H1 (cell line): ENCODE measurements at regions not wholly inside any gene's neighbourhood (a gene's known extent, or its start where the extent isn't known, plus 50 kb on each side); places are given as distances from the start of the nearest gene placed in this dataset.

Source experiments
- CTCF ChIA-PET: fragments of 300-600 bp; sonication (Branson Sonifier 250); formaldehyde crosslinking; loops from one replicate; lab custom pipeline; 2021; ENCODE audit not compliant: partially characterized antibody; lab: Charles Lee
- POLR2A ChIA-PET: fragments of 300-600 bp; sonication (Branson Sonifier 250); formaldehyde crosslinking; loops from one replicate; lab custom pipeline; 2021; ENCODE audit warnings: inconsistent platforms; ENCODE audit not compliant: partially characterized antibody; lab: Charles Lee
- DNase-seq, 2 experiments: peaks; one replicate each; pipeline versions ENCODE4 v3.0.0 to v3.0.0-alpha.2; 2010 to 2022; ENCODE audit warnings: low spot score in 2 of 2, low read depth in 1 of 2, mixed read lengths in 1 of 2
- FAIRE-seq: peaks from 2 replicates; lab custom pipeline; 2011; peaks lifted over from hg19 to GRCh38; lab: Jason Lieb, UNC
- H2AFZ ChIP-seq: 2 replicates; pipeline ENCODE4 v1.8.1; 2012; ENCODE audit warnings: low read length, inconsistent platforms
- H2AK5ac ChIP-seq: 2 replicates; pipeline ENCODE4 v1.6.1; 2013; ENCODE audit warnings: low read depth, low read length
- H2BK120ac ChIP-seq: replicated peaks from 2 replicates; pipeline ENCODE3; 2013; ENCODE audit warnings: low read depth, low read length, inconsistent platforms
- H2BK12ac ChIP-seq: 2 replicates; pipeline ENCODE4 v1.6.1; 2013; ENCODE audit warnings: low read depth, low read length
- H2BK15ac ChIP-seq: 2 replicates; pipeline ENCODE4 v1.6.1; 2013; ENCODE audit warnings: low read length
- H2BK20ac ChIP-seq: 2 replicates; pipeline ENCODE4 v1.6.1; 2013; ENCODE audit warnings: low read length
- H2BK5ac ChIP-seq: 2 replicates; pipeline ENCODE4 v1.6.1; 2013; ENCODE audit warnings: low read depth, low read length
- H3K14ac ChIP-seq: 2 replicates; pipeline ENCODE4 v1.6.1; 2013; ENCODE audit warnings: inconsistent platforms; ENCODE audit not compliant: insufficient read length
- H3K18ac ChIP-seq: 2 replicates; pipeline ENCODE4 v1.6.1; 2013; ENCODE audit warnings: low read length; ENCODE audit errors: extremely low read depth
- H3K23ac ChIP-seq: 2 replicates; pipeline ENCODE4 v1.6.1; 2013; ENCODE audit warnings: inconsistent platforms; ENCODE audit not compliant: insufficient read length
- H3K23me2 ChIP-seq: 2 replicates; pipeline ENCODE4 v1.6.1; 2013; ENCODE audit warnings: low read depth, low read length
- H3K27ac ChIP-seq: 2 replicates; pipeline ENCODE4 v1.6.1; 2011; ENCODE audit warnings: low read depth, low read length, inconsistent platforms
- H3K27me3 ChIP-seq, 4 experiments: replicated peaks in 1 of 4; 1 replicate in 1 of 4; 2 replicates in 3 of 4; pipeline versions ENCODE4 v1.6.1 to v1.8.1; 2011 to 2013; ENCODE audit warnings: low read length in 3 of 4, mild to moderate bottlenecking in 3 of 4, inconsistent platforms in 2 of 4, mixed read lengths in 2 of 4, moderate library complexity in 1 of 4; ENCODE audit not compliant: control insufficient read depth in 3 of 4, insufficient read depth in 3 of 4; ENCODE audit errors: extremely low read depth in 1 of 4
- H3K36me3 ChIP-seq, 4 experiments: 2 replicates each; pipeline versions ENCODE4 v1.6.1 to v1.8.1; 2011 to 2013; ENCODE audit warnings: mild to moderate bottlenecking in 4 of 4, low read length in 3 of 4, moderate library complexity in 2 of 4, control low read depth in 1 of 4, inconsistent platforms in 1 of 4; ENCODE audit not compliant: insufficient read depth in 4 of 4, control insufficient read depth in 2 of 4
- H3K4ac ChIP-seq: replicated peaks from 2 replicates; pipeline ENCODE3; 2013; ENCODE audit warnings: low read length, low read depth, mixed read lengths, inconsistent platforms; ENCODE audit not compliant: insufficient read length
- H3K4me1 ChIP-seq, 4 experiments: replicated peaks in 1 of 4; 1 replicate in 1 of 4; 2 replicates in 3 of 4; pipeline versions ENCODE4 v1.6.1 to v1.8.1; 2011 to 2013; ENCODE audit warnings: low read length in 3 of 4, inconsistent platforms in 2 of 4, mixed read lengths in 1 of 4; ENCODE audit not compliant: insufficient read depth in 4 of 4, control insufficient read depth in 3 of 4
- H3K4me2 ChIP-seq, 2 experiments: 2 replicates each; pipeline versions ENCODE4 v1.6.1 to v1.8.1; 2011 to 2013; ENCODE audit warnings: low read depth in 2 of 2, low read length in 2 of 2, control low read depth in 1 of 2, inconsistent platforms in 1 of 2, mild to moderate bottlenecking in 1 of 2; ENCODE audit not compliant: insufficient read depth in 1 of 2
- H3K4me3 ChIP-seq, 4 experiments: fragments of 200-600, 300-600 bp in 1 of 4; sonication (generic), shearing (Covaris generic), sonication (Bioruptor Twin) in 1 of 4; 2 replicates each; pipeline versions ENCODE4 v1.5.1 to v1.8.1; 2011 to 2016; ENCODE audit warnings: low read length in 4 of 4, low read depth in 3 of 4, control low read depth in 2 of 4, inconsistent platforms in 2 of 4, mild to moderate bottlenecking in 2 of 4, mixed read lengths in 1 of 4, moderate library complexity in 1 of 4; ENCODE audit not compliant: insufficient read depth in 2 of 4; ENCODE audit errors: extremely low read depth in 1 of 4
- H3K56ac ChIP-seq: replicated peaks from 2 replicates; pipeline ENCODE3; 2013; ENCODE audit warnings: low read depth, mild to moderate bottlenecking, mixed read lengths, low read length, inconsistent platforms; ENCODE audit not compliant: insufficient read length
- H3K79me1 ChIP-seq: 2 replicates; pipeline ENCODE4 v1.6.1; 2013; ENCODE audit warnings: low read depth, low read length, control low read depth
- H3K79me2 ChIP-seq, 2 experiments: 2 replicates each; pipeline versions ENCODE4 v1.6.1 to v1.8.1; 2012 to 2013; ENCODE audit warnings: low read length in 2 of 2, mild to moderate bottlenecking in 2 of 2, inconsistent platforms in 1 of 2; ENCODE audit not compliant: insufficient read depth in 2 of 2, control insufficient read depth in 1 of 2
- H3K9ac ChIP-seq, 4 experiments: replicated peaks in 1 of 4; 1 replicate in 1 of 4; 2 replicates in 3 of 4; pipeline versions ENCODE4 v1.6.1 to v1.8.1; 2011 to 2013; ENCODE audit warnings: low read depth in 3 of 4, low read length in 3 of 4, control low read depth in 2 of 4, mild to moderate bottlenecking in 2 of 4, moderate library complexity in 2 of 4, inconsistent platforms in 1 of 4; ENCODE audit errors: extremely low read depth in 1 of 4
- H3K9me3 ChIP-seq, 2 experiments: 2 replicates each; pipeline versions ENCODE4 v1.6.1 to v1.8.1; 2012 to 2013; ENCODE audit warnings: mild to moderate bottlenecking in 2 of 2, moderate library complexity in 2 of 2, control low read depth in 1 of 2, inconsistent platforms in 1 of 2, low read depth in 1 of 2, low read length in 1 of 2, mixed read lengths in 1 of 2; ENCODE audit not compliant: insufficient read depth in 2 of 2
- H4K20me1 ChIP-seq, 2 experiments: replicated peaks in 1 of 2; 2 replicates each; pipeline versions ENCODE3 to v1.8.1; 2011 to 2013; ENCODE audit warnings: inconsistent platforms in 2 of 2, low read length in 2 of 2, mild to moderate bottlenecking in 1 of 2; ENCODE audit not compliant: insufficient read depth in 2 of 2, control insufficient read depth in 1 of 2
- H4K5ac ChIP-seq: 2 replicates; pipeline ENCODE4 v1.6.1; 2013; ENCODE audit warnings: low read length, low read depth, mixed read lengths, inconsistent platforms; ENCODE audit not compliant: insufficient read length
- H4K8ac ChIP-seq: 2 replicates; pipeline ENCODE4 v1.8.0; 2013; ENCODE audit warnings: mild to moderate bottlenecking, moderate library complexity, low read length, inconsistent platforms; ENCODE audit not compliant: insufficient read depth; ENCODE audit errors: extremely low read depth
- H4K91ac ChIP-seq: replicated peaks from 2 replicates; pipeline ENCODE3; 2013; ENCODE audit warnings: low read length, mixed read lengths, inconsistent platforms; ENCODE audit not compliant: insufficient read length
- RAD21 ChIP-seq, 2 experiments: IDR thresholded peaks in 1 of 2; conservative IDR thresholded peaks in 1 of 2; 2 replicates each; pipeline ENCODE4 v1.6.1; 2011; ENCODE audit warnings: low read depth in 2 of 2, low read length in 2 of 2, improper control_type of control experiment in 1 of 2, inconsistent platforms in 1 of 2, mild to moderate bottlenecking in 1 of 2, moderate library complexity in 1 of 2
- WGBS, 2 experiments: shearing (Covaris generic) in 1 of 2; methylation state at CpG; one replicate each; pipeline versions ENCODE4 v1.1.6 to v1.1.7; 2013 to 2015; ENCODE audit warnings: low lambda C conversion rate in 2 of 2, mixed read lengths in 2 of 2, inconsistent platforms in 1 of 2, low coverage in 1 of 2, missing lambda C conversion rate in 1 of 2; ENCODE audit not compliant: insufficient replicate concordance in 2 of 2, insufficient coverage in 1 of 2, insufficient read length in 1 of 2; ENCODE audit errors: extremely low coverage in 1 of 2, missing lambda C conversion rate in 1 of 2; 5-methylcytosine and 5-hydroxymethylcytosine counted together

- no peaks in the 10 kb centered on the region for H3K27me3 ChIP-seq
- H3K14ac ChIP-seq, result no peak overlapping the region
- H2BK15ac ChIP-seq, result no peak overlapping the region
- no peak for FAIRE-seq
- no peaks in the 10 kb centered on the region for H3K9me3 ChIP-seq
- no peak overlapping the region for H4K5ac ChIP-seq
- no peaks in the 10 kb centered on the region for H3K36me3 ChIP-seq
- H3K9ac ChIP-seq, result no peak overlapping the region
- no peak overlapping the region for H3K4ac ChIP-seq
- H3K23ac ChIP-seq, result no peak overlapping the region
- H3K4me3 ChIP-seq, result no peak overlapping the region
- CTCF ChIA-PET, result no interaction called here
- H4K8ac ChIP-seq, result no peak overlapping the region
- no peaks in the 10 kb centered on the region for H3K4me1 ChIP-seq
- no peak overlapping the region for H3K27ac ChIP-seq
- H3K79me2 ChIP-seq, result no peaks in the 10 kb centered on the region
- H4K91ac ChIP-seq, result no peak overlapping the region
- H2BK20ac ChIP-seq, result no peak overlapping the region; the same call in 1 of the 2 replicates
- H2AFZ ChIP-seq, result no peak overlapping the region
- no peak overlapping the region for H2BK12ac ChIP-seq
- WGBS, 2 experiments, result 87% methylated on average over 2 of the region's 2 CpGs; no CpG with 5 or more reads in 1 of the 2 experiments
- H3K18ac ChIP-seq, result no peak overlapping the region
- H2BK5ac ChIP-seq, result no peak overlapping the region
- no peaks in the 10 kb centered on the region for H4K20me1 ChIP-seq
- TF ChIP-seq RAD21 (IDR thresholded peaks at IDR 0.05 in 1 of 2, conservative IDR thresholded peaks at IDR 0.05 in 1 of 2; ENCODE audit: low read depth in 2 of 2, low read length in 2 of 2), result no peak
- H2AK5ac ChIP-seq, result no peak overlapping the region
- no peak overlapping the region for H2BK120ac ChIP-seq
- POLR2A ChIA-PET, result no interaction called here
- H3K4me2 ChIP-seq, result no peak overlapping the region
- H3K23me2 ChIP-seq, result no peaks in the 10 kb centered on the region
- no peak overlapping the region for H3K56ac ChIP-seq
- no peak for DNase-seq
- H3K79me1 ChIP-seq, result no peaks in the 10 kb centered on the region
Observed at GRCh38 chr10:56632537-56632936, 271.5 kb upstream of the ZWINT start.
